ENCODE measurements at regions not wholly inside any gene's neighbourhood (a gene's known extent, or its start where the extent isn't known, plus 50 kb on each side); places are given as distances from the start of the nearest gene placed in this dataset.
A peak's percentile ranks its signal among the peaks of the same experiment; 100 is the strongest.

GRCh38 chr1:222909586-222909985 lies 94.7 kb downstream of the DISP1 start:
- DNase-seq (ENCODE audit: low read depth, low spot score), result no peak
- H3K27ac ChIP-seq, result no peak overlapping the region

GRCh38 chr1:222910699-222911098 lies 95.9 kb downstream of the DISP1 start:
- no peak overlapping the region for H3K27ac ChIP-seq
- no peak for DNase-seq (ENCODE audit: low read depth, low spot score)

- no peak overlapping the region for H3K27ac ChIP-seq
- DNase-seq (ENCODE audit: low read depth, low spot score), result no peak
Observed at GRCh38 chr1:222911866-222912265, 97.0 kb downstream of the DISP1 start.

GRCh38 chr1:222912730-222913129 lies 97.9 kb downstream of the DISP1 start:
- no peak overlapping the region for H3K27ac ChIP-seq
- DNase-seq (ENCODE audit: low read depth, low spot score), result no peak

DNA sequence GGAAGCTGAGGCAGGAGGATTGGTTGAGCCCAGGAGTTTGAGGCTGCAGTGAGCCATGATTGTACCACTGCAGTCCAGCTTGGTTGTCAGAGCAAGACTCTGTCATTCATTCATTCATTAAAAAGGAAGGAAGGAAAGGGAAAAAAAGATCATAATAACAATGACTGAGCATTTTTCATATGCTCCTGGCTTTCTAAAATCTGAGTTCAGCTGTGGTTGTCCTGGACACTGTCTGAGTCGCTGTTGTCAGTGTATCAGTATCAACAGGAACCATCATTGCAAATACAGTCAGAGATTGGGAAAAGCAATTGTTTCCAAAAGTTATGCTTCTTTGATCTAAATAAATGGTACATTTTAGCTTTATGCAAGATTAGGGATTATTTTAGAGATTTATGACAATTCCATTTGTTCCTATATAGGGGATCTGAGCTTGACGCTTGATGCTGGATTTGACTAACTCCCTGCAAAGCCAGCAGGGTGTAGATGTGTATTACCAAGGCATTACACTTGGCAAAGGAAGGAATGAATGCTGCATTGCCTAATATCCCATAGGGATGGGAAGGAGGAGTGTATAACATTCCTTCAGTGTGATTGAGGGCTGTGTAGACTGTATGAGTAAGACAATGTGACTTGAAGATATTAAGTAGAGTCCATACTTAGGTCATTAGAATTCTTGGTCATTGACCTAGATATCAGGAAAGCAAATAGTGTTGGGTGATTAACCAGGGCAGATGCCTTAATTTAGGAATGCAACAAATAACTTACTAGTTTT lies 100.2 kb downstream of the DISP1 start:
- H3K27ac ChIP-seq, result peak overlapping the region; percentile 7
- DNase-seq (ENCODE audit: low read depth, low spot score), result no peak

DNA sequence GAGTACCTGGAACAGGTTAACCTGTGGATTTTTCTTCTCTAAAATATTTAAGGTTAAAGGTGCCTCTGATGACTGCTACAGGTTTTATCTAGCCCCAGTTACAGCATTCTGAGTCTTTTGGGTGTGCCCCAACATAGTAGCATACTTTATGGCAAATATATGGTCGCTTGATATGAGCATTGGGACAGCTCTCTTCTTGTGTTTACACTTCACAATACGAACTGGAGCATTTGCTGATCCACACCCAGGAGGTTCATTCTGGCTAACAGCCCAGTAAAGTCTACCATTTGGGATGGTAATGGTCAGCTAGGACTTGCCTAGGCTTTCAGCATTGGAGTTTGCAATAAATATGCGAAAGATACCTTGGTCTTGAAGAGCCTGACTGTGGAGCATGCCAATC lies 101.3 kb downstream of the DISP1 start:
- peak overlapping the region; percentile 7 for H3K27ac ChIP-seq
- no peak for DNase-seq (ENCODE audit: low read depth, low spot score)

GRCh38 chr1:222918801-222919477 lies 104.1 kb downstream of the DISP1 start:
- DNase-seq (ENCODE audit: low read depth, low spot score), result no peak
- no peak overlapping the region for H3K27ac ChIP-seq

- DNase-seq (ENCODE audit: low read depth, low spot score), result no peak
Observed at GRCh38 chr1:222919478-222919865, 104.6 kb downstream of the DISP1 start.

GRCh38 chr1:222920169-222920568 lies 105.3 kb downstream of the DISP1 start:
- DNase-seq (ENCODE audit: low read depth, low spot score), result no peak
- H3K27ac ChIP-seq, result no peak overlapping the region

More at GRCh38 chr1:222919478-222919865, 104.6 kb downstream of the DISP1 start:
- H3K27ac ChIP-seq, result no peak overlapping the region

DNA sequence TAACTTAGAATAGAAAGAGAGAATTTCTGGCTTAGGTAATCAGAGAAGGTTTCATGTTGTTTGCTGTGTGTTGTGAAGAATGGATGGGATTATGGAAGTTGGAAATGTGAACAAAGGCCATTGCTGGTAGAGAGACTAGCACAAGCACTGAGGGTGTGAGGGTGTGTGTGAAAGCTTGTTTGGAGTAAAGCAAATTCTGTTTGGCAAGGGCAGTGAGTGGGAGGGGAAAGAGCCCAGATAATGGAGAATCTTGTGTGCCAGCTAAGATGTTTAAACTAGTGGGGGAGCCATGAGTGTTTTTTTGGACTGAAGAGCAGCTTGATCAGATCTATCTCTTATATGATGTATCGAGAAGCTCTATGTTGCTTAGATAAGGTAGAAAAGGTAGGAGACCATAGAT lies 107.1 kb downstream of the DISP1 start:
- no peak overlapping the region for H3K27ac ChIP-seq
- DNase-seq (ENCODE audit: low read depth, low spot score), result no peak

- no peak overlapping the region for H3K27ac ChIP-seq
- no peak for DNase-seq (ENCODE audit: low read depth, low spot score)
Observed at GRCh38 chr1:222923506-222923905, 108.7 kb downstream of the DISP1 start.

DNA sequence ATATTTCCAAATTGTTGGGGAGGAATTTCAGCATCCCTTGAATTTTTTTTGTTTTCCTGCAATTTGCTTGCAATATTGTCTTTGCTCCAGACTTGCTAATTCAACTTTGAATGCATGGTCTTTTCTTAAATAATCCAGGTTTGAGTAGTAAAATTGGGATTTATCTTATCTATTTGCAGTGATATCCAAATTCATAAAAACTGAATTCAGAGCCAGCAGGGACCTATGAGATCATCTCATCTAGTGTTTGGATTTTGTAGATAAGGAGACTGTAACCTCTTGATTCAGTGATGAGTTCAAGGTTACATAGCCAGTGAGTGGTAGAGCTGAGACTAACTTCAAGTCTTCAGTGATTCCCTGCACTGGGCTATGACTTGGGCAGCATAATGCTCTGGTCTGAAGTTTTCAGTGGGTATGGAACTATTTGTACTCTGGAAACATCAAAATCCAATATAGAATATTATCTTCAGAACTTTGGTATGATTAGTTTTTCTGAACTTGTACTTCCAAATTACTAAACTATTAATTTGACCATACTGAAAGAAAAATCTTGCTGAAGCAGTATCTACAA lies 109.4 kb downstream of the DISP1 start:
- H3K27ac ChIP-seq, result no peak overlapping the region
- no peak for DNase-seq (ENCODE audit: low read depth, low spot score)

GRCh38 chr1:222926566-222926965 lies 111.7 kb downstream of the DISP1 start:
- no peak for DNase-seq (ENCODE audit: low read depth, low spot score)
- H3K27ac ChIP-seq, result no peak overlapping the region

DNA sequence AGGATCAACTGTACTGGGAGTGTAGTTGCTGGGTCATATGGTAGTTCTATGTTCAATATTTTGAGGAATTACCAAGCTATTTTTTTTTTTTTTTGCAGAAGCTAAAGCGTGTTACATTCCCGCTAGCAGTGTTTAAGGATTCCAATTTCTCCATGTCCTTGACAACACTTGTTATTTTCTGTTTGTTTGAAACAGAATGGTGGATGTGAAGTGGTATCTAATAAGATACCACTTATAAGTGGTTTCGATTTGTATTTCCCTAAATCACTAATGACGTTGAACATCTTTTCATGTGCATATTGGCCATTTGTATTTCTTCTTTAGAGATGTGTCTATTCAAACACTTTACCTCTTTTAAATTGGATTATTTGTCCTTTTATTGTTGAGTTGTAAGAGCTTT lies 112.2 kb downstream of the DISP1 start:
- DNase-seq (ENCODE audit: low read depth, low spot score), result no peak
- H3K27ac ChIP-seq, result no peak overlapping the region

DNA sequence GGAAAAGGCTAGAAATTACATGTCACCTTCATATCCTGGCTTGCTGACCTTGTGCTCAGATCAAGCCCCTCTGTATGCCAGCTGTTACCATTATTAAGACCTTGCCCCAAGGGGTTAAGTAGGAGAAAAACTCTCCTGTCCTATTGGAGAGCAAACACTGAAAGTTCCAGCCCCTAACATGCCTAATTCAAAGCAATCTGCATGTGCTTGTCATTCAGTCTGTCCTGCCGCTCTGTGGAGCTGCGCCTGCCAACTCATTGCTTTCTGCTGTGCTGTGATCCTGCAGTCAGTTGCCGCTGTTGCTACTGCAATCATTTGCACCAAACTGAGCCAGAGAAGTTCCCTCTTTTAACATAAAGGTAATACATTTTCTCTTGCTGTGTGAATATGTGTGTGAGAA lies 113.4 kb downstream of the DISP1 start:
- no peak for DNase-seq (ENCODE audit: low read depth, low spot score)
- no peak overlapping the region for H3K27ac ChIP-seq

- no peak overlapping the region for H3K27ac ChIP-seq
- no peak for DNase-seq (ENCODE audit: low read depth, low spot score)
Observed at GRCh38 chr1:222930070-222930469, 115.2 kb downstream of the DISP1 start.

DNA sequence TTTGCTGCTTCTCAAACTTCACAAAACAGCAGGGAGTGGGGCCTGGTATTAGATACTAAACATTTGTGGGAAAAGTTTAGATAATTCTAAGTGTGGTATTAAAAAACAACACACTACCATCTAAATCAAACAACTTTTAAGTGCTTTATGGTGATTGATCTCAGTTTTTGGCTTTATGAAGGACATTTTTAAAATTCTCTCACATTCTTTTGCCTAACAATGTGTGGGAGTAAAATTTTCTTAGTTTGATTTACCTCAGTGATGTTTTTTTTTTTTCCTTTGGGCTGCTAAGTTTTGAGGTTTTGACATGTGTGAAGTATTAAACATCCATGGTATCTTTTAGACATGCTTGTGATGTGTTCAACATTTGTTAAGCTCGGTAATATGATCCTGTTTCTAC lies 116.2 kb downstream of the DISP1 start:
- no peak for DNase-seq (ENCODE audit: low read depth, low spot score)
- no peak overlapping the region for H3K27ac ChIP-seq

GRCh38 chr1:222933273-222933672 lies 118.4 kb downstream of the DISP1 start:
- no peak for DNase-seq (ENCODE audit: low read depth, low spot score)
- no peak overlapping the region for H3K27ac ChIP-seq

- H3K27ac ChIP-seq, result no peak overlapping the region
- no peak for DNase-seq (ENCODE audit: low read depth, low spot score)
Observed at GRCh38 chr1:222935239-222935900, 120.5 kb downstream of the DISP1 start.

DNA sequence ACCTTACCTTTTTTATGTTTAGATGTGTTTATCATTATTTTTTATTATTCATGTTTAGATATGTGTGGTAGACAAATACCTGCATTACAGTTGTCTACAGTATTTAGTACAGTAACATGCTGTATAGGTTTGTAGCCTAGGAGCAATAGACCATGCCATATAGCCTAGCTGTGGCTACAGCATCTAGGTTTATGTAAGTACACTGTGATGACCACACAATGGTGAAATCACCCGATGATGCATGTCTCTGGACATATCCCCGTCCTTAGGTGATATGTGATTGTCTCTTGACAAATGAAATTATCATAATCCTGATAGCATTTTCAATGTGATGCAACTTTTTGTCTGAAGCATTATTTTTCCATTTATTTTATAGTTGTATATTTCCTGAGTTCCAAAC lies 121.2 kb downstream of the DISP1 start:
- H3K27ac ChIP-seq, result no peak overlapping the region
- no peak for DNase-seq (ENCODE audit: low read depth, low spot score)

DNA sequence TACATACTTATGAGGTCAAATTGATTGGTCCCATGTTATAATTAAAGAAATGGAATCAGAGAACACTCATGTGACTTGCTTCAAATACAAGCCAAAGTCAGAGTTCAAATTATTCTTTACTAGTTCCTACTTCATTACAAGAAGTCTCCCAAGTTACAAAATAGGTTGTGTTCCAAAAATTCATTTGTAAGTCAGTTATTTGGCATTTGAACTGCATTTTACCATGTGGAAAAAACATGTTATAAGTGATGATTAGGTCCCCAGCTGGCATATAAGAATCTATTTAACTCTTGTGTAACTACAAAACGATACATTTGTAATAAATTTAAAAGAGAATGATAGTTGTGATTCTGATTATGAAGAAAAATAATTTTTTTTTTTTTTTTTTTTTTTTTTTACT lies 124.1 kb downstream of the DISP1 start:
- no peak for DNase-seq (ENCODE audit: low read depth, low spot score)
- no peak overlapping the region for H3K27ac ChIP-seq
